Body of pancreas (tissue), 4 donors: ENCODE measurements at regions not wholly inside any gene's neighbourhood (a gene's known extent, or its start where the extent isn't known, plus 50 kb on each side); places are given as distances from the start of the nearest gene placed in this dataset.

ENCODE experiments used
- POLR2A ChIP-seq, 3 donors: fragments of 450-650 bp; IDR thresholded peaks; one replicate each; pipeline ENCODE4 v1.6.1; 2016; ENCODE audit warnings: antibody characterized with exemption in 3 of 3, mild to moderate bottlenecking in 2 of 3
- TF ChIP-seq, protein P1 (sequence below), 7 experiments: fragments of 450-650 bp in 4 of 7; fragments of 200-600 bp in 3 of 7; sonication (generic) in 3 of 7; IDR thresholded peaks; one replicate each; pipeline ENCODE4 v1.5.1; 2016 to 2019; ENCODE audit warnings: antibody characterized with exemption in 7 of 7

DNA sequence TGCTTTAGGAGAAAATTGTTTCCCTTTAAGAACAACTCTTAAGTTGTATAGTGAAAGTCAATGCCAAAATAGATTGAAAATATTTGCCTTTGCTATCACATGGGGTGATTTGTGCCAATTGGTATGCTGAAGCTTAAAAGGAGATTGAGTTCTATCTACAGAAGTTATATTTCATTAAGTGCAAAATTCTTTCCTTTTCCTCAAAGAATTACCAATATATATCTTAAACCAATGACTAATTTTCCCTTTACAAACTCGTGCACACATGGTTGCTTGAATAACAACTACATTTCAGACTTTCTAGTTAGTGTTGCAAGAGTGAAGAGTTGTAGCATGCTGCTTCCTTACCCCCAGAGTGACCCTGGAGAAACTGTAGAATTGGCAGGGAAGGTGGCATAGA is 990.0 kb upstream of the PABPC4L start:
- TF ChIP-seq, protein P1, sequence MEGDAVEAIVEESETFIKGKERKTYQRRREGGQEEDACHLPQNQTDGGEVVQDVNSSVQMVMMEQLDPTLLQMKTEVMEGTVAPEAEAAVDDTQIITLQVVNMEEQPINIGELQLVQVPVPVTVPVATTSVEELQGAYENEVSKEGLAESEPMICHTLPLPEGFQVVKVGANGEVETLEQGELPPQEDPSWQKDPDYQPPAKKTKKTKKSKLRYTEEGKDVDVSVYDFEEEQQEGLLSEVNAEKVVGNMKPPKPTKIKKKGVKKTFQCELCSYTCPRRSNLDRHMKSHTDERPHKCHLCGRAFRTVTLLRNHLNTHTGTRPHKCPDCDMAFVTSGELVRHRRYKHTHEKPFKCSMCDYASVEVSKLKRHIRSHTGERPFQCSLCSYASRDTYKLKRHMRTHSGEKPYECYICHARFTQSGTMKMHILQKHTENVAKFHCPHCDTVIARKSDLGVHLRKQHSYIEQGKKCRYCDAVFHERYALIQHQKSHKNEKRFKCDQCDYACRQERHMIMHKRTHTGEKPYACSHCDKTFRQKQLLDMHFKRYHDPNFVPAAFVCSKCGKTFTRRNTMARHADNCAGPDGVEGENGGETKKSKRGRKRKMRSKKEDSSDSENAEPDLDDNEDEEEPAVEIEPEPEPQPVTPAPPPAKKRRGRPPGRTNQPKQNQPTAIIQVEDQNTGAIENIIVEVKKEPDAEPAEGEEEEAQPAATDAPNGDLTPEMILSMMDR (IDR thresholded peaks at IDR 0.05): no peak
- no peak for TF ChIP-seq POLR2A (IDR thresholded peaks at IDR 0.05)
